ENCODE measurements at regions not wholly inside any gene's neighbourhood (a gene's known extent, or its start where the extent isn't known, plus 50 kb on each side); places are given as distances from the start of the nearest gene placed in this dataset.

- TF ChIP-seq REST (IDR thresholded peaks at IDR 0.05; ENCODE audit: borderline replicate concordance), result no peak
- no peak for TF ChIP-seq REST (CRISPR knock-in tag; IDR thresholded peaks at IDR 0.05; ENCODE audit: low read depth)
- no peak for TF ChIP-seq EP300 (IDR thresholded peaks at IDR 0.05; ENCODE audit: low read length)
- TF ChIP-seq POLR2A (conservative IDR thresholded peaks at IDR 0.05), result no peak
- TF ChIP-seq JUN (IDR thresholded peaks at IDR 0.05; ENCODE audit: borderline replicate concordance, low read depth, low read length), result no peak
- TF ChIP-seq JUN (CRISPR knock-in tag; IDR thresholded peaks at IDR 0.05; ENCODE audit: borderline replicate concordance), result no peak
- TF ChIP-seq CBX2 (IDR thresholded peaks at IDR 0.05; ENCODE audit: insufficient read depth, low read length, poor library complexity, severe bottlenecking), result no peak
- TF ChIP-seq STAT5A (IDR thresholded peaks at IDR 0.05; ENCODE audit: borderline replicate concordance, low read length), result no peak
- TF ChIP-seq, protein P1, sequence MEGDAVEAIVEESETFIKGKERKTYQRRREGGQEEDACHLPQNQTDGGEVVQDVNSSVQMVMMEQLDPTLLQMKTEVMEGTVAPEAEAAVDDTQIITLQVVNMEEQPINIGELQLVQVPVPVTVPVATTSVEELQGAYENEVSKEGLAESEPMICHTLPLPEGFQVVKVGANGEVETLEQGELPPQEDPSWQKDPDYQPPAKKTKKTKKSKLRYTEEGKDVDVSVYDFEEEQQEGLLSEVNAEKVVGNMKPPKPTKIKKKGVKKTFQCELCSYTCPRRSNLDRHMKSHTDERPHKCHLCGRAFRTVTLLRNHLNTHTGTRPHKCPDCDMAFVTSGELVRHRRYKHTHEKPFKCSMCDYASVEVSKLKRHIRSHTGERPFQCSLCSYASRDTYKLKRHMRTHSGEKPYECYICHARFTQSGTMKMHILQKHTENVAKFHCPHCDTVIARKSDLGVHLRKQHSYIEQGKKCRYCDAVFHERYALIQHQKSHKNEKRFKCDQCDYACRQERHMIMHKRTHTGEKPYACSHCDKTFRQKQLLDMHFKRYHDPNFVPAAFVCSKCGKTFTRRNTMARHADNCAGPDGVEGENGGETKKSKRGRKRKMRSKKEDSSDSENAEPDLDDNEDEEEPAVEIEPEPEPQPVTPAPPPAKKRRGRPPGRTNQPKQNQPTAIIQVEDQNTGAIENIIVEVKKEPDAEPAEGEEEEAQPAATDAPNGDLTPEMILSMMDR (IDR thresholded peaks at IDR 0.05 in 2 of 3, conservative IDR thresholded peaks at IDR 0.05 in 1 of 3; ENCODE audit: insufficient read depth in 2 of 3, low read depth in 1 of 3, low read length in 3 of 3), result no peak
- no peak for TF ChIP-seq SUPT5H (IDR thresholded peaks at IDR 0.05)
- TF ChIP-seq ELK1 (CRISPR knock-in tag; IDR thresholded peaks at IDR 0.05), result no peak
Observed at GRCh38 chr3:187491371-187491770, 123.2 kb downstream of the RTP4 start.

Data from K562 (cell line).